GM23338 (cell line): ENCODE measurements at regions not wholly inside any gene's neighbourhood (a gene's known extent, or its start where the extent isn't known, plus 50 kb on each side); places are given as distances from the start of the nearest gene placed in this dataset.

Experiments used
- ATAC-seq: fragments of 200-7000 bp; cut with Tn5 transposase; 3 replicates; pipeline ENCODE4 v1.9.1; 2020
- DNase-seq: peaks from one replicate; pipeline ENCODE4 v3.0.0-alpha.2; 2015; ENCODE audit warnings: low spot score
- H2AFZ ChIP-seq: fragments of 200-600 bp; sonication (generic); 2 replicates; pipeline ENCODE4 v1.8.0; 2016; ENCODE audit warnings: antibody characterized with exemption, mild to moderate bottlenecking, moderate library complexity
- H3F3A ChIP-seq: fragments of 200-600 bp; sonication (generic); replicated peaks from 2 replicates; pipeline ENCODE4 v1.8.0; 2017; ENCODE audit warnings: antibody characterized with exemption, mixed run types, low read depth
- H3K27ac ChIP-seq: fragments of 200-600 bp; sonication (generic); 2 replicates; pipeline ENCODE4 v1.6.1; 2016; ENCODE audit warnings: low read depth
- H3K27me3 ChIP-seq: fragments of 200-600 bp; sonication (generic); 2 replicates; pipeline ENCODE4 v1.8.0; 2016; ENCODE audit warnings: mild to moderate bottlenecking, mixed run types, moderate library complexity; ENCODE audit not compliant: insufficient read depth
- H3K36me3 ChIP-seq: fragments of 200-600 bp; sonication (generic); 2 replicates; pipeline ENCODE4 v1.8.0; 2016; ENCODE audit warnings: mild to moderate bottlenecking; ENCODE audit not compliant: insufficient read depth
- H3K4me1 ChIP-seq: fragments of 200-600 bp; sonication (generic); 2 replicates; pipeline ENCODE4 v1.8.0; 2016; ENCODE audit warnings: mild to moderate bottlenecking, moderate library complexity; ENCODE audit not compliant: insufficient read depth
- H3K4me2 ChIP-seq: fragments of 200-600 bp; sonication (generic); 2 replicates; pipeline ENCODE4 v1.7.1; 2017; ENCODE audit warnings: mixed run types
- H3K4me3 ChIP-seq: fragments of 200-600 bp; sonication (generic); 2 replicates; pipeline ENCODE4 v1.6.1; 2016; ENCODE audit warnings: mixed run types
- H3K79me2 ChIP-seq: fragments of 200-600 bp; sonication (generic); replicated peaks from 2 replicates; pipeline ENCODE4 v1.8.0; 2017; ENCODE audit warnings: mild to moderate bottlenecking; ENCODE audit not compliant: insufficient read depth
- H3K9me2 ChIP-seq: fragments of 200-600 bp; sonication (generic); 2 replicates; pipeline ENCODE4 v1.8.0; 2017; ENCODE audit not compliant: insufficient read depth
- H4K20me1 ChIP-seq: fragments of 200-600 bp; sonication (generic); replicated peaks from 2 replicates; pipeline ENCODE4 v1.8.0; 2017; ENCODE audit warnings: mild to moderate bottlenecking; ENCODE audit not compliant: insufficient read depth
- H3K27ac Mint-ChIP-seq: 2 replicates; pipeline ENCODE4 v1.8.0; 2020; ENCODE audit warnings: inconsistent platforms, mild to moderate bottlenecking, moderate library complexity, mixed read lengths
- H3K27me3 Mint-ChIP-seq: 3 replicates; pipeline ENCODE4 v1.8.0; 2022; ENCODE audit warnings: low read depth, mild to moderate bottlenecking, moderate library complexity, mixed read lengths, inconsistent platforms; ENCODE audit not compliant: insufficient read depth, poor library complexity
- H3K36me3 Mint-ChIP-seq: 3 replicates; pipeline ENCODE4 v1.8.0; 2021; ENCODE audit warnings: low read depth, mild to moderate bottlenecking, inconsistent platforms, moderate library complexity, mixed read lengths
- H3K4me1 Mint-ChIP-seq: 3 replicates; pipeline ENCODE4 v1.8.0; 2020; ENCODE audit warnings: mild to moderate bottlenecking, inconsistent platforms, mixed read lengths
- H3K4me3 Mint-ChIP-seq: 3 replicates; pipeline ENCODE4 v1.8.0; 2021; ENCODE audit warnings: moderate library complexity, mild to moderate bottlenecking, inconsistent platforms, mixed read lengths
- H3K9me3 Mint-ChIP-seq: 3 replicates; pipeline ENCODE4 v1.8.0; 2020; ENCODE audit warnings: moderate library complexity, mild to moderate bottlenecking, inconsistent platforms, mixed read lengths
- CTCF ChIP-seq, 2 experiments: fragments of 200-600 bp in 1 of 2; sonication (generic) in 1 of 2; conservative IDR thresholded peaks; 2 replicates each; pipeline versions ENCODE4 v1.5.1 to v1.6.1; 2016 to 2017; ENCODE audit warnings: antibody characterized with exemption in 2 of 2, low read depth in 2 of 2, mild to moderate bottlenecking in 2 of 2, moderate library complexity in 1 of 2
- POLR2AphosphoS5 ChIP-seq: IDR thresholded peaks from 2 replicates; pipeline ENCODE4 v1.6.1; 2016; ENCODE audit warnings: antibody characterized with exemption, low read depth
- REST ChIP-seq: IDR thresholded peaks from one replicate; pipeline ENCODE4 v1.6.1; 2018; ENCODE audit warnings: antibody characterized with exemption; ENCODE audit not compliant: unreplicated experiment
- STAT1 ChIP-seq: IDR thresholded peaks from one replicate; pipeline ENCODE4 v1.6.1; 2016; ENCODE audit warnings: antibody characterized with exemption; ENCODE audit not compliant: unreplicated experiment

GRCh38 chr4:31984872-31985271 is 1264.7 kb downstream of the PCDH7 start:
- Histone ChIP-seq H4K20me1 (no peaks in the 10 kb centered on the region), H3K36me3 (no peaks in the 10 kb centered on the region), H3F3A (no peaks in the 10 kb centered on the region), H3K9me2 (peaks cover 10% of the 10 kb centered on the region), H3K4me1 (no peaks in the 10 kb centered on the region), H3K27me3 (no peaks in the 10 kb centered on the region), H3K79me2 (no peaks in the 10 kb centered on the region), H3K27ac (no peak overlapping the region), H2AFZ (no peak overlapping the region), H3K4me2 (no peak overlapping the region), H3K4me3 (no peak overlapping the region)
- H3K4me1 Mint-ChIP-seq = no peaks in the 10 kb centered on the region
- DNase-seq (no peak), ATAC-seq (no peak)
- no peaks in the 10 kb centered on the region for H3K36me3 Mint-ChIP-seq
- no peak for TF ChIP-seq STAT1
- H3K27me3 Mint-ChIP-seq = peaks cover 2% of the 10 kb centered on the region
- H3K9me3 Mint-ChIP-seq = no peaks in the 10 kb centered on the region
- no peak overlapping the region for H3K4me3 Mint-ChIP-seq
- no peak overlapping the region for H3K27ac Mint-ChIP-seq

- Mint-ChIP-seq H3K36me3 (no peaks in the 10 kb centered on the region), H3K9me3 (no peaks in the 10 kb centered on the region; the same call in 2 of the 3 replicates), H3K27me3 (peaks cover 2% of the 10 kb centered on the region), H3K4me3 (no peak overlapping the region), H3K27ac (no peak overlapping the region), H3K4me1 (peaks cover 22% of the 10 kb centered on the region)
- Histone ChIP-seq H3K4me1 (peaks cover 19% of the 10 kb centered on the region), H3F3A (no peaks in the 10 kb centered on the region), H3K27ac (no peak overlapping the region), H2AFZ (peak overlapping the region; percentile 90; the same call in 1 of the 2 replicates), H3K4me3 (peak overlapping the region; percentile 55), H3K4me2 (peak overlapping the region; percentile 72), H3K36me3 (no peaks in the 10 kb centered on the region), H3K79me2 (no peaks in the 10 kb centered on the region), H3K27me3 (no peaks in the 10 kb centered on the region), H4K20me1 (no peaks in the 10 kb centered on the region), H3K9me2 (0 out of 2 replicates have a peak, but pooled peaks cover 6% of the 10 kb centered on the region)
- ATAC-seq = peak; percentile 93
- TF ChIP-seq CTCF (conservative IDR thresholded peaks at IDR 0.05; ENCODE audit: low read depth in 2 of 2) (peak; percentile 16 to 59; a peak in 2 of 4 replicates), POLR2AphosphoS5 (peak; percentile 44; the same call in 1 of the 2 replicates), STAT1 (no peak)
- peak; percentile 68 for DNase-seq
Measured at GRCh38 chr4:31995943-31996901, 1276.1 kb downstream of the PCDH7 start.

- no peaks in the 10 kb centered on the region for H3K9me2 ChIP-seq
- H3K4me3 ChIP-seq = no peak overlapping the region
- peaks cover 30% of the 10 kb centered on the region for H3K4me1 Mint-ChIP-seq
- H3K27ac ChIP-seq = no peak overlapping the region
- H3K9me3 Mint-ChIP-seq = no peaks in the 10 kb centered on the region
- H3K27ac Mint-ChIP-seq = no peak overlapping the region
- ATAC-seq (no peak), DNase-seq (no peak)
- H3K27me3 ChIP-seq = no peaks in the 10 kb centered on the region
- H3K27me3 Mint-ChIP-seq = peaks cover 2% of the 10 kb centered on the region
- H3K4me1 ChIP-seq = peaks cover 27% of the 10 kb centered on the region
- H3K36me3 ChIP-seq = no peaks in the 10 kb centered on the region
- H3K4me3 Mint-ChIP-seq = no peak overlapping the region
- H3F3A ChIP-seq = no peaks in the 10 kb centered on the region
- no peak for TF ChIP-seq REST
- no peak overlapping the region for H3K4me2 ChIP-seq
- H3K79me2 ChIP-seq = no peaks in the 10 kb centered on the region
- no peak overlapping the region for H2AFZ ChIP-seq
- H3K36me3 Mint-ChIP-seq = no peaks in the 10 kb centered on the region
- H4K20me1 ChIP-seq = no peaks in the 10 kb centered on the region
Measured at GRCh38 chr4:31998807-31999206, 1278.6 kb downstream of the PCDH7 start.
